NCI-H1105 treated with DMSO at 0.1 percent for 48 hours (cell line): ENCODE measurements at regions not wholly inside any gene's neighbourhood (a gene's known extent, or its start where the extent isn't known, plus 50 kb on each side); places are given as distances from the start of the nearest gene placed in this dataset.

Source experiments
- DNase-seq: peaks from one replicate; lab custom pipeline; 2025; lab: John Stamatoyannopoulos, UW

GRCh38 chr6:95357380-95358020 is 219.8 kb upstream of the MANEA start:
- DNase-seq = no peak

- DNase-seq = peak; percentile 44
Measured at GRCh38 chr6:95364016-95364604, 213.2 kb upstream of the MANEA start.

- no peak for DNase-seq
Measured at GRCh38 chr6:95365454-95365853, 211.9 kb upstream of the MANEA start.

GRCh38 chr6:95366414-95366813 is 210.9 kb upstream of the MANEA start:
- DNase-seq = no peak

GRCh38 chr6:95383878-95384277 is 193.5 kb upstream of the MANEA start:
- DNase-seq = no peak

- DNase-seq = no peak
Measured at GRCh38 chr6:95384988-95385387, 192.3 kb upstream of the MANEA start.

- DNase-seq = no peak
Measured at GRCh38 chr6:95387845-95388244, 189.5 kb upstream of the MANEA start.

- DNase-seq = no peak
Measured at GRCh38 chr6:95404777-95405176, 172.6 kb upstream of the MANEA start.

- DNase-seq = no peak
Measured at GRCh38 chr6:95408111-95408510, 169.2 kb upstream of the MANEA start.

- DNase-seq = no peak
Measured at GRCh38 chr6:95410168-95410567, 167.2 kb upstream of the MANEA start.

- DNase-seq = no peak
Measured at GRCh38 chr6:95413789-95414188, 163.5 kb upstream of the MANEA start.

GRCh38 chr6:95417856-95418255 is 159.5 kb upstream of the MANEA start:
- DNase-seq = no peak

GRCh38 chr6:95420792-95421191 is 156.5 kb upstream of the MANEA start:
- no peak for DNase-seq

- no peak for DNase-seq
Measured at GRCh38 chr6:95423331-95423730, 154.0 kb upstream of the MANEA start.

GRCh38 chr6:95431637-95432228 is 145.6 kb upstream of the MANEA start:
- peak; percentile 63 for DNase-seq

GRCh38 chr6:95439741-95440140 is 137.6 kb upstream of the MANEA start:
- no peak for DNase-seq

GRCh38 chr6:95448208-95448607 is 129.1 kb upstream of the MANEA start:
- DNase-seq = no peak

GRCh38 chr6:95469511-95469910 is 107.8 kb upstream of the MANEA start:
- DNase-seq = no peak

GRCh38 chr6:95478941-95479340 is 98.4 kb upstream of the MANEA start:
- no peak for DNase-seq

- peak; percentile 25 for DNase-seq
Measured at GRCh38 chr6:95487817-95488216, 89.5 kb upstream of the MANEA start.

- DNase-seq = no peak
Measured at GRCh38 chr6:95489185-95489863, 88.0 kb upstream of the MANEA start.

- no peak for DNase-seq
Measured at GRCh38 chr6:95496769-95497426, 80.4 kb upstream of the MANEA start.
